HL-60 (cell line): ENCODE measurements at regions not wholly inside any gene's neighbourhood (a gene's known extent, or its start where the extent isn't known, plus 50 kb on each side); places are given as distances from the start of the nearest gene placed in this dataset.
"Not testable (repeated sequence)": the region's sequence is repeated elsewhere in the genome, so short reads cannot be mapped to it uniquely, and the experiment has no call there.

Experiments
- CTCF ChIP-seq: IDR thresholded peaks from one replicate; pipeline ENCODE4 v1.5.1; 2011; ENCODE audit warnings: low read length, control low read depth, inconsistent platforms; ENCODE audit not compliant: insufficient read depth
- POLR2AphosphoS5 ChIP-seq: IDR thresholded peaks from 2 replicates; pipeline ENCODE4 v1.6.1; 2012; ENCODE audit warnings: low read depth

- not testable (repeated sequence) for TF ChIP-seq CTCF, POLR2AphosphoS5
These were observed 1908.7 kb downstream of the PCDH9 start for GRCh38 chr13:65321423-65321822.
